GM12891 (cell line): ENCODE measurements at regions not wholly inside any gene's neighbourhood (a gene's known extent, or its start where the extent isn't known, plus 50 kb on each side); places are given as distances from the start of the nearest gene placed in this dataset.

Source experiments
- PAX5 ChIP-seq: IDR thresholded peaks from 2 replicates; pipeline ENCODE4 v1.6.1; 2011; ENCODE audit warnings: low read length, moderate library complexity, mild to moderate bottlenecking; ENCODE audit not compliant: insufficient read depth, severe bottlenecking
- POLR2A ChIP-seq: IDR thresholded peaks from 2 replicates; pipeline ENCODE4 v1.6.1; 2011; ENCODE audit warnings: low read depth, low read length, control low read depth
- POLR2AphosphoS5 ChIP-seq: IDR thresholded peaks from 2 replicates; pipeline ENCODE4 v1.6.1; 2011; ENCODE audit warnings: low read depth, low read length, control low read depth
- TAF1 ChIP-seq: IDR thresholded peaks from 2 replicates; pipeline ENCODE4 v1.6.1; 2011; ENCODE audit warnings: low read depth, low read length, control low read depth

DNA sequence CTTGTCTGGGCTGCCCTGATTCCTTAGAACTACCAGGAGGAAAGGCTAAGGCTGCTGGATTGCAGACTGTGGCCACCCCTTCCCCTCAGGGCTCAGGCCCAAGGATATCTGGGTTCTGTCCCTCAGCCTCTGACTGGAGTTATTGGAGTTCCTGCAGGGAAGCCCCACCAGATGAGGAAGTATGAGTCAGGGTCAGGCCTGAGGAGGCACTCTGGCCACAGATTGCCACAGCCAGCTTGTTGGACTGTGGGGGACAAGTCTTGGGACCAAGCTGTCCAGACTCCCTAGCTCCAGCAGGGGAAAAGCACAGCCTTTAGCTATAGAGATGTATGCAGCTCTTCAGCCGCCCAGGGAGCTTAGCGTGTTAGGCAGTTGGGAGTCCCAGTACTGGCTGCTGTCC is 381.9 kb upstream of the TOM1L1 start:
- TF ChIP-seq POLR2AphosphoS5 = no peak
- no peak for TF ChIP-seq POLR2A
- no peak for TF ChIP-seq TAF1
- no peak for TF ChIP-seq PAX5
